ENCODE measurements at regions not wholly inside any gene's neighbourhood (a gene's known extent, or its start where the extent isn't known, plus 50 kb on each side); places are given as distances from the start of the nearest gene placed in this dataset.

- H3K9me3 Mint-ChIP-seq (ENCODE audit: unreplicated experiment): no peaks in the 10 kb centered on the region
- peaks cover 52% of the 10 kb centered on the region for H3K27me3 Mint-ChIP-seq (ENCODE audit: unreplicated experiment)
- TF ChIP-seq CTCF (IDR thresholded peaks at IDR 0.05): no peak
- no peak overlapping the region for H3K27ac Mint-ChIP-seq (ENCODE audit: unreplicated experiment)
- H3K36me3 Mint-ChIP-seq (ENCODE audit: unreplicated experiment): no peaks in the 10 kb centered on the region
- no peak overlapping the region for H3K4me3 Mint-ChIP-seq (ENCODE audit: unreplicated experiment)
- peaks cover 2% of the 10 kb centered on the region for H3K4me1 Mint-ChIP-seq (ENCODE audit: unreplicated experiment)
- peak; percentile 36 for DNase-seq (ENCODE audit: extremely low spot score, unreplicated experiment)
Observed at GRCh38 chr11:116051494-116051893, 547.3 kb upstream of the CADM1 start.

DNA sequence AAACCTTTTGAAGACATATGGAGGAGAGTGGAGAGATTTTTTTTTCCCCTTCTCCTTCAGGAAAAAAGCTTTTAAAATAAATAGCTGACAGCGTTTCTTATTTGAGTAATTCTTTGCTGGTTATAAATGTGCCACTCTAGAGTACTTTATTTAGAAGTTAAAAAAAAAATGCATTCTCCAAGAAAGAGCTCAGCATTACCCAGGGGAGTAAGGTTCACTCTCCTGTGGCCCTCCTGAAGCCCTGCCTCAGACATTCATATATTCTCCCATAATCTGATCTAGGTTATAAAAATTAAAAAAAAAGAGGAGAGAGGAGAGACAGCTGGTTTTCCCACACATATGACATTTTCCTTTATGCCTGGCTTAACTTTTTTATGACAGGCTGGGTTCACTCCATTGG, 545.2 kb upstream of the CADM1 start:
- Mint-ChIP-seq H3K4me1 (ENCODE audit: unreplicated experiment) (peaks cover 2% of the 10 kb centered on the region), H3K36me3 (ENCODE audit: unreplicated experiment) (no peaks in the 10 kb centered on the region), H3K27ac (ENCODE audit: unreplicated experiment) (no peak overlapping the region), H3K27me3 (ENCODE audit: unreplicated experiment) (peaks cover 44% of the 10 kb centered on the region), H3K9me3 (ENCODE audit: unreplicated experiment) (no peaks in the 10 kb centered on the region), H3K4me3 (ENCODE audit: unreplicated experiment) (no peak overlapping the region)
- no peak for TF ChIP-seq CTCF (IDR thresholded peaks at IDR 0.05)
- DNase-seq (ENCODE audit: extremely low spot score, unreplicated experiment): no peak

- Mint-ChIP-seq H3K36me3 (ENCODE audit: unreplicated experiment) (no peaks in the 10 kb centered on the region), H3K27ac (ENCODE audit: unreplicated experiment) (no peak overlapping the region), H3K4me1 (ENCODE audit: unreplicated experiment) (peaks cover 2% of the 10 kb centered on the region), H3K4me3 (ENCODE audit: unreplicated experiment) (no peak overlapping the region), H3K9me3 (ENCODE audit: unreplicated experiment) (no peaks in the 10 kb centered on the region), H3K27me3 (ENCODE audit: unreplicated experiment) (peaks cover 23% of the 10 kb centered on the region)
- peak; percentile 57 for DNase-seq (ENCODE audit: extremely low spot score, unreplicated experiment)
- TF ChIP-seq CTCF (IDR thresholded peaks at IDR 0.05): no peak
Observed at GRCh38 chr11:116046127-116046526, 541.9 kb upstream of the CADM1 start.

DNA sequence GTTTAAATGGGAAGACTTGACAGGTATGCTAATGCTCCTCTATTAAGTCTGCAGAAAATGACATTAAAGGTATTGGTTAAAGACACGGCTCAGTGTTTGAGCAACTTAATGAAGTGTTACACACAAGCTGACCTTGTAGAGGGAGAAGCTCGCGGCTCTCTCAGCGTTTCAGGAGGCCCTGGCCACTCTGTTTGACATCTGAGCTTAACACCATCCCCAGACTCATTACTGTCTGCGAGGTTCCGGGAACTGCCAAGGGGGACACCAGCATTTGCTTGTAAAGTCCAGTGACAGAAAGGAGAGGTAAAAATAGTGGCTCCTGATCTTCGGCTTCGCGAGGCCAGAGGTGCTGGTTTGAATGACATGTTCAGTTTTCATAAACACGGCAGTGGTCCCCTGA, 540.7 kb upstream of the CADM1 start:
- no peak overlapping the region for H3K27ac Mint-ChIP-seq (ENCODE audit: unreplicated experiment)
- TF ChIP-seq CTCF (IDR thresholded peaks at IDR 0.05): no peak
- H3K4me3 Mint-ChIP-seq (ENCODE audit: unreplicated experiment): no peak overlapping the region
- peaks cover 21% of the 10 kb centered on the region for H3K27me3 Mint-ChIP-seq (ENCODE audit: unreplicated experiment)
- H3K9me3 Mint-ChIP-seq (ENCODE audit: unreplicated experiment): no peaks in the 10 kb centered on the region
- peak; percentile 53 for DNase-seq (ENCODE audit: extremely low spot score, unreplicated experiment)
- peaks cover 2% of the 10 kb centered on the region for H3K4me1 Mint-ChIP-seq (ENCODE audit: unreplicated experiment)
- H3K36me3 Mint-ChIP-seq (ENCODE audit: unreplicated experiment): no peaks in the 10 kb centered on the region

- H3K36me3 Mint-ChIP-seq (ENCODE audit: unreplicated experiment): no peaks in the 10 kb centered on the region
- H3K27me3 Mint-ChIP-seq (ENCODE audit: unreplicated experiment): peaks cover 17% of the 10 kb centered on the region
- TF ChIP-seq CTCF (IDR thresholded peaks at IDR 0.05): no peak
- no peak overlapping the region for H3K4me3 Mint-ChIP-seq (ENCODE audit: unreplicated experiment)
- peaks cover 1% of the 10 kb centered on the region for H3K4me1 Mint-ChIP-seq (ENCODE audit: unreplicated experiment)
- no peaks in the 10 kb centered on the region for H3K9me3 Mint-ChIP-seq (ENCODE audit: unreplicated experiment)
- H3K27ac Mint-ChIP-seq (ENCODE audit: unreplicated experiment): no peak overlapping the region
- no peak for DNase-seq (ENCODE audit: extremely low spot score, unreplicated experiment)
Observed at GRCh38 chr11:116044520-116044919, 540.3 kb upstream of the CADM1 start.
